ENCODE measurements at regions not wholly inside any gene's neighbourhood (a gene's known extent, or its start where the extent isn't known, plus 50 kb on each side); places are given as distances from the start of the nearest gene placed in this dataset.

GRCh38 chr2:203809084-203809521 is 58.5 kb upstream of the CTLA4 start:
- Histone ChIP-seq H3K27me3 (no peaks in the 10 kb centered on the region), H3K4me1 (peaks cover 0 to 32% (median 10%) of the 10 kb centered on the region in 4 donors), H3K4me3 (no peak overlapping the region), H3K27ac (no peak overlapping the region), H3K36me3 (no peaks in the 10 kb centered on the region), H3K9me3 (no peaks in the 10 kb centered on the region)
- DNase-seq = no peak
- TF ChIP-seq POLR2A (IDR thresholded peaks at IDR 0.05) = no peak
- TF ChIP-seq CTCF (IDR thresholded peaks at IDR 0.05) = no peak

GRCh38 chr2:203809991-203810510 is 57.5 kb upstream of the CTLA4 start:
- DNase-seq = no peak
- no peak overlapping the region for H3K4me3 ChIP-seq
- no peaks in the 10 kb centered on the region for H3K36me3 ChIP-seq
- TF ChIP-seq POLR2A (IDR thresholded peaks at IDR 0.05) (no peak), CTCF (IDR thresholded peaks at IDR 0.05) (no peak)
- H3K27ac ChIP-seq = no peak overlapping the region
- no peaks in the 10 kb centered on the region for H3K27me3 ChIP-seq
- H3K9me3 ChIP-seq = no peaks in the 10 kb centered on the region
- H3K4me1 ChIP-seq = peaks cover 0 to 40% (median 12%) of the 10 kb centered on the region in 4 donors

- peak; percentile 26 to 95 (median 90) for DNase-seq
Measured at GRCh38 chr2:203811491-203812221, 55.9 kb upstream of the CTLA4 start.

GRCh38 chr2:203812294-203813221 is 55.0 kb upstream of the CTLA4 start:
- H3K4me3 ChIP-seq = no peak overlapping the region
- H3K9me3 ChIP-seq = no peaks in the 10 kb centered on the region
- no peaks in the 10 kb centered on the region for H3K36me3 ChIP-seq
- no peaks in the 10 kb centered on the region for H3K27me3 ChIP-seq
- DNase-seq = no peak
- TF ChIP-seq POLR2A (IDR thresholded peaks at IDR 0.05) (no peak), CTCF (IDR thresholded peaks at IDR 0.05) (no peak)
- peaks cover 0 to 49% (median 13%) of the 10 kb centered on the region in 4 donors for H3K4me1 ChIP-seq
- peak overlapping the region in 3 of 4 donors; percentile 50 to 88 (median 83) for H3K27ac ChIP-seq

More at GRCh38 chr2:203811491-203812221, 55.9 kb upstream of the CTLA4 start:
- Histone ChIP-seq H3K36me3 (no peaks in the 10 kb centered on the region), H3K9me3 (no peaks in the 10 kb centered on the region), H3K27ac (peak overlapping the region in 3 of 4 donors; percentile 50 to 88 (median 83)), H3K4me3 (no peak overlapping the region), H3K4me1 (peaks cover 0 to 49% (median 13%) of the 10 kb centered on the region in 4 donors), H3K27me3 (no peaks in the 10 kb centered on the region)
- TF ChIP-seq POLR2A (IDR thresholded peaks at IDR 0.05) (no peak), CTCF (IDR thresholded peaks at IDR 0.05) (peak in 3 of 6 experiments; percentile 31 to 46 (median 38))

- TF ChIP-seq POLR2A (IDR thresholded peaks at IDR 0.05) = no peak
- TF ChIP-seq CTCF (IDR thresholded peaks at IDR 0.05) = no peak
- Histone ChIP-seq H3K36me3 (no peaks in the 10 kb centered on the region), H3K27ac (peak overlapping the region in 2 of 4 donors; percentile 83 to 88), H3K4me3 (no peak overlapping the region), H3K9me3 (no peaks in the 10 kb centered on the region), H3K27me3 (no peaks in the 10 kb centered on the region), H3K4me1 (peaks cover 0 to 49% (median 13%) of the 10 kb centered on the region in 4 donors)
- DNase-seq = no peak
Measured at GRCh38 chr2:203813684-203814083, 53.9 kb upstream of the CTLA4 start.

Measured in Peyer's patch (tissue), 4 donors.